CD4-positive, alpha-beta T cell (primary cell): ENCODE measurements at regions not wholly inside any gene's neighbourhood (a gene's known extent, or its start where the extent isn't known, plus 50 kb on each side); places are given as distances from the start of the nearest gene placed in this dataset.

Source experiments
- ATAC-seq: fragments of 200-7000 bp; cut with Tn5 transposase; one replicate; pipeline ENCODE4 v1.10.0; 2022; ENCODE audit warnings: mild to moderate bottlenecking; ENCODE audit not compliant: poor library complexity
- CTCF ChIA-PET: fragments of 350-600 bp; sonication (Branson Sonifier 250); formaldehyde crosslinking; loops from one replicate; lab custom pipeline; 2021; ENCODE audit warnings: antibody characterized with exemption, inconsistent platforms; lab: Charles Lee
- POLR2A ChIA-PET: fragments of 350-600 bp; sonication (Branson Sonifier 250); formaldehyde crosslinking; loops from one replicate; lab custom pipeline; 2021; ENCODE audit warnings: antibody characterized with exemption, inconsistent platforms; lab: Charles Lee
- DNase-seq, 14 experiments: peaks; one replicate each; pipeline ENCODE4 v3.0.0-alpha.2; 2013 to 2020; ENCODE audit warnings: mixed read lengths in 2 of 14
- H3K27ac ChIP-seq, 2 donors: one replicate each; pipeline versions ENCODE4 v1.5.1 to v1.7.0; 2013; ENCODE audit warnings: low read length in 2 of 2, low read depth in 1 of 2, mild to moderate bottlenecking in 1 of 2
- H3K27me3 ChIP-seq, 2 experiments: 1 replicate in 1 of 2; 2 replicates in 1 of 2; pipeline versions ENCODE4 v1.6.1 to v1.7.0; 2013; ENCODE audit warnings: low read length in 2 of 2, control low read depth in 1 of 2, mild to moderate bottlenecking in 1 of 2, moderate library complexity in 1 of 2; ENCODE audit not compliant: insufficient read depth in 2 of 2, control insufficient read depth in 1 of 2
- H3K36me3 ChIP-seq: one replicate; pipeline ENCODE4 v1.6.1; 2013; ENCODE audit warnings: low read length, control low read depth; ENCODE audit not compliant: insufficient read depth
- H3K4me1 ChIP-seq: one replicate; pipeline ENCODE4 v1.6.1; 2013; ENCODE audit warnings: low read length, control low read depth; ENCODE audit not compliant: insufficient read depth
- H3K4me3 ChIP-seq: one replicate; pipeline ENCODE4 v1.5.1; 2013; ENCODE audit warnings: mild to moderate bottlenecking, low read length, moderate library complexity
- H3K9me3 ChIP-seq, 2 experiments: 1 replicate in 1 of 2; 2 replicates in 1 of 2; pipeline versions ENCODE4 v1.6.1 to v1.7.0; 2013; ENCODE audit warnings: low read length in 2 of 2, mild to moderate bottlenecking in 2 of 2, control low read depth in 1 of 2, moderate library complexity in 1 of 2; ENCODE audit not compliant: control insufficient read depth in 1 of 2, insufficient read depth in 1 of 2
- H3K27ac Mint-ChIP-seq: one replicate; pipeline ENCODE4 v1.8.0; 2020; ENCODE audit warnings: mixed read lengths
- H3K27me3 Mint-ChIP-seq: one replicate; pipeline ENCODE4 v1.8.0; 2021; ENCODE audit warnings: mixed read lengths
- H3K36me3 Mint-ChIP-seq: one replicate; pipeline ENCODE4 v1.8.0; 2021; ENCODE audit warnings: low read depth, mixed read lengths
- H3K4me1 Mint-ChIP-seq: one replicate; pipeline ENCODE4 v1.8.0; 2021; ENCODE audit warnings: low read depth, mixed read lengths
- H3K4me3 Mint-ChIP-seq: one replicate; pipeline ENCODE4 v1.8.0; 2020; ENCODE audit warnings: mild to moderate bottlenecking, mixed read lengths
- H3K9me3 Mint-ChIP-seq: one replicate; pipeline ENCODE4 v1.8.0; 2020; ENCODE audit warnings: mixed read lengths
- CTCF ChIP-seq: fragments of 200-600 bp; IDR thresholded peaks from one replicate; pipeline ENCODE4 v1.8.0; 2022; ENCODE audit warnings: antibody characterized with exemption, mild to moderate bottlenecking
- intact Hi-C, 2 experiments: fragments of 100-400 bp; cut with DNase I in 1 of 2; cut with micrococcal nuclease in 1 of 2; formaldehyde crosslinking; loops; one replicate each; pipeline versions ENCODE4 v1.15.1 to v1.9.0; 2023 to 2025; cut with DNase I, micrococcal nuclease

- DNase-seq, result peak in 4 of 14 experiments; percentile 16 to 77 (median 66)
- Mint-ChIP-seq H3K27me3 (no peaks in the 10 kb centered on the region), H3K27ac (no peak overlapping the region), H3K4me1 (peaks cover 3% of the 10 kb centered on the region), H3K36me3 (no peaks in the 10 kb centered on the region), H3K4me3 (no peak overlapping the region), H3K9me3 (no peaks in the 10 kb centered on the region)
- ATAC-seq, result peak; percentile 60
- POLR2A ChIA-PET, result no interaction called here
- peaks cover 3% of the 10 kb centered on the region for H3K4me1 ChIP-seq
- H3K4me3 ChIP-seq, result no peak overlapping the region
- no peaks in the 10 kb centered on the region for H3K36me3 ChIP-seq
- H3K9me3 ChIP-seq, result no peaks in the 10 kb centered on the region
- H3K27ac ChIP-seq, result no peak overlapping the region
- H3K27me3 ChIP-seq, result no peaks in the 10 kb centered on the region
- intact Hi-C loops, result loop anchor here (1.0 to 10.0 kb wide), 11 partner anchors 113 to 1363 kb away; partner anchors contain the start of genes TMEM167A (in 1 of the 2), VCAN (in 1 of the 2) and XRCC4 (in 1 of the 2)
- CTCF ChIA-PET, result interaction anchor here (1.0 to 1.6 kb wide), 3 partner anchors 290 to 1211 kb away, joined by 3 read pairs; no protein-coding TSS in a partner anchor
- peak; percentile 93 for TF ChIP-seq CTCF
Observed at GRCh38 chr5:82351754-82352145, 73.6 kb upstream of the RPS23 start.

GRCh38 chr5:82351297-82351696, 73.1 kb upstream of the RPS23 start:
- Mint-ChIP-seq H3K27ac (no peak overlapping the region), H3K4me1 (no peaks in the 10 kb centered on the region), H3K9me3 (no peaks in the 10 kb centered on the region), H3K27me3 (no peaks in the 10 kb centered on the region), H3K36me3 (no peaks in the 10 kb centered on the region), H3K4me3 (no peak overlapping the region)
- no peaks in the 10 kb centered on the region for H3K36me3 ChIP-seq
- POLR2A ChIA-PET, result no interaction called here
- ATAC-seq (no peak), DNase-seq (no peak)
- TF ChIP-seq CTCF, result no peak
- H3K4me1 ChIP-seq, result peaks cover 2% of the 10 kb centered on the region
- no peak overlapping the region for H3K27ac ChIP-seq
- no peak overlapping the region for H3K4me3 ChIP-seq
- no peaks in the 10 kb centered on the region for H3K27me3 ChIP-seq
- intact Hi-C loops, result loop anchor here (1.0 to 10.0 kb wide), 9 partner anchors 114 to 1364 kb away; partner anchors contain the start of genes TMEM167A (in 1 of the 2), VCAN (in 1 of the 2) and XRCC4 (in 1 of the 2)
- no peaks in the 10 kb centered on the region for H3K9me3 ChIP-seq
- CTCF ChIA-PET, result interaction anchor here (1.0 to 1.8 kb wide), 4 partner anchors 290 to 1215 kb away, joined by 3 read pairs; no protein-coding TSS in a partner anchor

- H3K4me1 ChIP-seq, result no peaks in the 10 kb centered on the region
- CTCF ChIA-PET, result interaction anchor here (1.8 kb wide), 1 partner anchor 1217 kb away, joined by 3 read pairs; no protein-coding TSS in a partner anchor
- no peaks in the 10 kb centered on the region for H3K36me3 ChIP-seq
- no peak overlapping the region for H3K4me3 ChIP-seq
- peak in 9 of 14 experiments; percentile 5 to 44 (median 24) for DNase-seq
- Mint-ChIP-seq H3K4me3 (no peak overlapping the region), H3K9me3 (no peaks in the 10 kb centered on the region), H3K36me3 (no peaks in the 10 kb centered on the region), H3K27me3 (peaks cover 7% of the 10 kb centered on the region), H3K27ac (no peak overlapping the region), H3K4me1 (no peaks in the 10 kb centered on the region)
- POLR2A ChIA-PET, result no interaction called here
- no peak for TF ChIP-seq CTCF
- intact Hi-C loops, result loop anchor here (5.0 to 10.0 kb wide), 6 partner anchors 115 to 1365 kb away; partner anchors contain the start of genes TMEM167A (in 1 of the 2), VCAN (in 1 of the 2) and XRCC4 (in 1 of the 2)
- ATAC-seq, result no peak
- no peaks in the 10 kb centered on the region for H3K27me3 ChIP-seq
- H3K27ac ChIP-seq, result no peak overlapping the region
- H3K9me3 ChIP-seq, result no peaks in the 10 kb centered on the region
Observed at GRCh38 chr5:82349652-82350051, 71.5 kb upstream of the RPS23 start.
